HG03103 (cell line): ENCODE measurements at regions not wholly inside any gene's neighbourhood (a gene's known extent, or its start where the extent isn't known, plus 50 kb on each side); places are given as distances from the start of the nearest gene placed in this dataset.
"Not testable (repeated sequence)": the region's sequence is repeated elsewhere in the genome, so short reads cannot be mapped to it uniquely, and the experiment has no call there.

Source experiments
- ATAC-seq: cut with Tn5 transposase; IDR thresholded peaks from one replicate; pipeline ENCODE4 v1.9.1; 2021; ENCODE audit warnings: low read depth; ENCODE audit not compliant: unreplicated experiment

DNA sequence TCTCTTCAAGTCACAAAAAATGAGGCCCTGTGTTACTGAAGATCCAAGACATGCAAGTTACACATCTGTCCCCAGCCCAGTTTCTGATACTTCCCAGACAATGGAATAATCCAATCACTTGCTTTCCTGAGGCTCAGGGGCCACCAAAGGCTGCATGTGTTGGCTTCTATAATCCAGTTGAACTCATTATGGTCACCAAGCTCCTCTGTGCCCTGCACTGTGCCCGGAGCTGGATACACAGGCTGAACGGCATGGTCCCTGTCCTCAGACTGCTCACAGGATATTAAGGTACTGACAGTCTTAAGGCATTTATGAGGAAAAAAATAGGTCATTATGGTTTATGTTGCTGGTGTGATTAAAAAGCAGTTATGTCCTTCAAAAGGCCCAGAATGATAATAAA lies 117.0 kb upstream of the SYT6 start:
- no peak for ATAC-seq

DNA sequence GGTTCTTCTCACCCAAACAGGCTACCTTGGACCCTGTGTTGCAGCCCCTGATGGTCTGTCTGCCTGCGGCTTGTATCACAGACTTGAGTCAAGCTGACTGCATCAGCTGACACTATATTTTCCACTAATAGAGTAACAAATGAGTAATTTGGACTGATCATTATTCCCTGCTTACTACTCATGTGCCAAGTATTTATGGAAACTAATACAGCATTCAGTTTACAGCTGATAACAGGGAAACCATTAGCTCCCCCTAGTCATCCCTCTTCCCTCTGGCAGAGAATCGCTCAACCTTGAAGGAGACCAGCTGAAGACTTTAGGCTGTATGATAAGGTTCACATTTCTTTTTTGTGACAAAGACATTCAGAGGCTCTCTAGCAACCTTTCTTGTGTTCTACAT lies 116.6 kb upstream of the SYT6 start:
- ATAC-seq = no peak

DNA sequence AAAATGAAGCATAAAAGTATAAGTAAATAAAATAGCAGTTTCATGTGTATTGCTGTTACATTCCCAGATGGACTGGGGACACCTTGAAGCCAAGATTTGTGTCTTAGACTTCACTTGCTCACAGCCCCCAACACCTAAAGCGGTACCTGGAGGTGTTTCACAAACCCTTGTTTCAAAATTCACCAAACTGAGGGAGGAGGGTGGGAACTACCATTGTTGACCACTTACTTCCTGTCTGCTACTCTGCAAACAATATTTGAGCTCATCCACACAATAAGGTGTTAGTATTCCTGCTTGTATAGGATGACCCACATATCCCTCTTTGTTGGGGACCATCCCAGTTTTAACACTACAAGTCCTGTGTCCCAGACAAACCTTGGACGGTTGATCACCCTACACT lies 115.9 kb upstream of the SYT6 start:
- ATAC-seq = no peak

DNA sequence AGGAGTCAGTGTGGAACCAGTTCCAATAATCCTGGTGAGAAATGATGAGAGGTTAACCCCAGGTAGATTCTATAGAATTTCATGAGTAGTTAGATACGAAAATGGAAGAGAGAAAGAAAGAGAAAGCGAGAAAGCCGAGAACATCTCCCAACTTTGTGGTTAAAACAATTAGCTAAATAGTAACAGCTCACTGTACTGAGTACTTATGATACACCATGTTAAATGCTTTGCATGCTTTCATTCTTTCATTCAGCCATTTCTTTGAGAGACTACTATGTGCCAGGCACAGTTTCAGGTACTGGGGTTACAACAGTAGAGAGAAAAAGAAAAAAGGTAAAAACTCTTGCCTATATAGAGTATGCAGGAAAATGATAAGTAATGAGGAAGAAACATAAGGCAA lies 109.7 kb upstream of the SYT6 start:
- peak; percentile 63 for ATAC-seq

DNA sequence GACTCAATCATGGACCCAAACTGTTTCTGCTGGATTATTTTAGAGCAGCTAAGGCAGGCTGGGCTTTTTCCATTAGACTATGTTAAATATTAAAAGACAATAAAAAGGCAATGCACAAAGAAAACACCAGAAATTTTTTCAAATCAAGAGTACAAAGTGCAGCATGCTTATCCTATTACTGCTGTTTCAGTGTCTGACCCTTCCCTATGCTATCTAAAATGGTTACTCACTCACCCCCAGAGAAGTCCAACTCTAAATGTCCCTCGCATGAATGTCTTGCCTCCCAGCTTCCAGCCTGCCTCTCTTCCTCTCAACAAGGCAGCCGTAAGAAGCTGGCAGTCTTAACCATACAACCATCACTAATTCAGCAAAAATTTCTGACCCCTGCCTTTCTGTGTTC lies 108.7 kb upstream of the SYT6 start:
- ATAC-seq = no peak

DNA sequence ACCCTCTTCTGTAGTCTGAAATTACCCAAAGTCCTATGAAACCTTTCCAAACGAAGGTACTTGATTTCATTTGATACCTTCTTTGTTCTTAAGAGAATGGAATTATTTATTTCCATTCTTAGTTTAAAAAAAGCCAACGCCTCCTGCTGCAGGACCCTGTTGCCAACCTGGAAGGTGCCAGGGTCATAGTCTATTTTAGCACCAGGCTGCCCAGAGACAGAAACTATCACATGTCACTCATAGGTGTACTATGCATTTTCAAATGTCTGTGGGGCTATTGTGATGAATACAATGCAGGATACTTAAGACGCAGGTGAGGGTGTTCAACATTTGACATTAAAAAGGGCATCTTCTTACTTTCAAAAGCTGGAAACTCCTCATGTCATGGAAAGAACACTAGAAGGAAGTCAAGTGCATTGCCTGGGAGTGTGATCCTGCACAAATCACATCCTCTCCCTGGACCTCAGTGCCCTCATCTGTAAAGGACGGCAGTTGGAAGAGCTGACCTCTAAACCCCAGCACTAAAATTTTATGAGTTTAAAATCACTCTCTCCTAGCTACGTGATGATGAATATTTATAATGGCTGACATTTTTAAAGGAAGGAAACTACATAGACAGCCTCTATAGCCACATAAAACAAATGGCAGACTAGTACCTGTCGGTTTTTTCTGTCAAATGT lies 107.3 kb upstream of the SYT6 start:
- no peak for ATAC-seq

DNA sequence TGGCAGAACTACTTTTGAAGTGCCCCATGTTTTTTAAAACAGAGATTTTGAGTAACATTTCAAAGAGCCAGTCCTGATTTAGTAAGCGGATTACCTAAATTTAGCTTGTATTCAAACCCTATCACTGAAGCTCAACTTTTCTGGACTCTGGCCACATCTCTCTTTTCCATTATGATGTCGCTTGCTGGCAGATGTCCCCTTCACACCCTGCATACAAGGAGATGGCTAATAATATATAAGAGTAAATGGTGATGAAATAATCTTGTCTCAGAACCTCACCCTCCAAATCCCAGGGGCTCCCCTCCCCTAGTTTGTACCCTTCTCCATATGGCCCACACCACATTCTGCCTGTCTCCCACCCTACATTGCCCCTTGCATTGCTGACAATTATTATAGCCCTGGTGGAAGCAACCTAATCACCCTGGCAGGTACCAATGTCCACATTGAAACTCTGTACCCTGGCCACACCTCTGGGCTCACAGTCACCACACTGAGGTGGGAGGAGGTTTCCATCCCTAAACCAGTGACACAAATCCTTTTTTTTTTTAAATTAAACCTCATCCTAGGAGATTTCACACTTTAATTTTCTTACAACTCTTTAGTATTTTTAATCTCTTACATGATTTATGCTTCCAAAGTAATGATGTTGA lies 106.0 kb upstream of the SYT6 start:
- no peak for ATAC-seq

DNA sequence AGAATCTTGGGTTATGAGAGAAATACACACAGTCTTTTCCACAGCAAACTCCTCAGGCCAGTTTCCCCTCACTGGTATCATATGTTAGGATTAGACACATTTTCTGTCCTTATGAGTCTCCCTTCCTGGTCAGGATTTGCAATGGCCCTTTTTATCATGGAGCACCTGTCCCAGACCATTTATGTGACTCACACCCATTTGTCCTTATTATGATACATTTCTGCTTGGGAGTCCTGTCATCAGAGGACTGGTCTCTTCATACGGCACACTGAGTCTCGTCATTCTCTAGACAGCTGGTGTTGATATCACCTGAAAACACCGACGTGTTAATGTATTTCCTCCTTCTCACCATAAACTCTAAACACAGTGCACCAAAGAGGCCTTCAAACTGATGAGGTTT lies 105.0 kb upstream of the SYT6 start:
- no peak for ATAC-seq

DNA sequence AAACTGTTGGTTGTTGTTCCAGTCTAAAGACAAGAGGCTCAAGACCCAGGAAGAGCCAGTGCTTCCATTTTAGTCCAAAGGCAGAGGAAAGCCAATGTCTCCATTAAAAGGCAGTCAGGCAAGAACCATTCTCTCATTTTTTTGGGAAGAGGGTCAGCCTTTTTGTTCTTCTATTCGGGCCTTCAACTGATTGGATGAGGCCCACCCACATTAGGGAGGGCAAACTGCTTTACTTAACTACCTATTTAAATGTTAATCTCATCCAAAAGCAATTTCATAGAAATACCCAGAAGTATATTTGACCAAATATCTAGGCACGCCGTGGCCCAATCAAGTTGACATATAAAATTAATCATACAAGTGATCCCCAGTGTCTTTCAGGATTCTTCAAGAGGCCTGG lies 104.4 kb upstream of the SYT6 start:
- no peak for ATAC-seq

DNA sequence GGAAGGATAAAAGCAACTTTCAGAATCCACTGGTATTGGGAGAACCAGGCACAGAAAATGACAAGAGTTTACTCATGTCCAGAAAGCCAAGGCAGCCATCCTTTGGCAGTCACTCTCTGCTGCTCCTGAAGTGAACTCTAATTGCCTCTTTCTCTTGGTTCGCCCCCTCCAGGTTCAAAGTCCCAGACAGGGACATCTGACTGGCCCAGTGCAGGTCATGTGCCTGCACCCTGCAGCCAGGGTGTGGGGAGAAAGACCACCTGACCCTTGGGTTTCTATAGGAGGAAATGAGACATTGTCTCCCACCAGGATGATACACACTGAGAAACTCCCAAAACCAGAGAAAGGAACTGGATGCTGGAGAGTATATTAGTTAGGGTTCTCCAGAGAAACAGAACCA lies 103.9 kb upstream of the SYT6 start:
- no peak for ATAC-seq

DNA sequence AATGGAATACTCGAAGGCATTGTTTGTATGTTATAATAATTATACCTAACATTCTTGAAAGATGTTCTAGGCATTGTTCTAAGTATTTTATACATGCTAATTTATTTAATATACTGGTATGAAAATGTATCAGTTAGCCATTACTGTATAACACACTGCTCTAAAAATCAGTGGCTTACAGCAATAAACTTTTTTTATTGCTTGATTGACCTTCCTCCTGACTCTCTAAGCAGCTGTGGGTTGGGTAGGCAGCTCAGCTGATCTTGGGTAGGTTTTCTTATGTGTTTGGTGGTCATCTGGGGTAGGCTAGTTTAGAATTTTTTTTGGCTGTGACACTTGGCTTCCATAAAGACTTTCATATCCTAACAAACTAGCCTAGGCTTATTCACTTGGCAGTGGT lies 100.2 kb upstream of the SYT6 start:
- no peak for ATAC-seq

DNA sequence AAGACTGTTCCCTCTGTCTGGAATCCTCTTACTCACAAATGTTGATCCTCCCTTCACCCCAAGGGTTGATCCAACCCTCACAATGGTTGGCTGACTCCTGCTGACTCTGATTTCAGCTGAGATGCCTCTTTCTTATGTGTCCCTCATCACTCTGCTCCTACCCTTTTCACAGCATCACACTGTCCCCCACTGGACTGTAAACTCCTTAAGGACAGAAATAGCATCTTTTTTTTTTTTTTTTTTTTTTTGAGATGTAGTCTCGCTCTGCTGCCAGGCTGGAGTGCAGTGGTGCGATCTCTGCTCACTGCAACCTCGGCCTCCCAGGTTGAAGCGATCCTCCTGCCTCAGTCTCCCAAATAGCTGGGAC lies 97.9 kb upstream of the SYT6 start:
- no peak for ATAC-seq

DNA sequence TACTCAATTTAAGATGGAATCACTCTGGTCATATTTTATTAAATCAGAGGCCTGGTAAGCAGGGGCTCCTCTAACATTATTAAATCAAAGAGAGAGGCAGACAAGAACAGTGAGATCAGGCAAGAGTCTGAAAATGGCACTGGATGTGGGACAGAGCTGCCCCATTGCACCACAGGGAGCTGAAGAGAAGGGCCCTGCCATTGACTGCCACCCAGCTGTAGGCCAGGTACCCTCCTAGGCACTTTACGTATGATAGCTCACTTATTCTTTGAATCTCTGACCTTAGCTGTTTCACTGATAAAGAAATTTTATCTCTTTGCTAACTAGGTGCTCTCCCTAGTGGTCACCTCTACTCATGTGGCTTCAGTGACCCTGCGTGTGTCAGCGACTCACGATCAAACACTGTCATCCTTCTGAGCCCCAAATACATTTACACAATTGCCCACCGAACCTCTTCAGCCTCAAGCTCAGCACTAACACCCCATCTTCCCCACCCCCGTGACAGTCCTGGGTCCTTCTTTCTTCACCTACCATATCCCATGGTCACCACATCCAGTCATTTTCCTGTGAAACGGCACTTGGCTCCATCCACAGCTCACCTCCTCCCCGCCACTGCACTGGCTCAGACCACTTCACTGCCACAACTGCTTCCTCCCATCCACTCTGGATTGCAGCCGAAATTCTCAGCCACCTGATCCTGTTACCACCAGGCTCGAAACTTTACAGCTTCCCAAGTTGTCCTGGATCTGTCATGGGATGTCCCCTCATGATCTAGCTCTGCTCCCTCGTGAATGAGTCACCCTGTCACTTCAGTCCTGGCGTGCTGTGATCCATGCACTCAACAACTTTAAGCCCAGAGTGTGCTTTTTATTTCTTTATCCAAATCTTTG lies 97.3 kb upstream of the SYT6 start:
- ATAC-seq = no peak

DNA sequence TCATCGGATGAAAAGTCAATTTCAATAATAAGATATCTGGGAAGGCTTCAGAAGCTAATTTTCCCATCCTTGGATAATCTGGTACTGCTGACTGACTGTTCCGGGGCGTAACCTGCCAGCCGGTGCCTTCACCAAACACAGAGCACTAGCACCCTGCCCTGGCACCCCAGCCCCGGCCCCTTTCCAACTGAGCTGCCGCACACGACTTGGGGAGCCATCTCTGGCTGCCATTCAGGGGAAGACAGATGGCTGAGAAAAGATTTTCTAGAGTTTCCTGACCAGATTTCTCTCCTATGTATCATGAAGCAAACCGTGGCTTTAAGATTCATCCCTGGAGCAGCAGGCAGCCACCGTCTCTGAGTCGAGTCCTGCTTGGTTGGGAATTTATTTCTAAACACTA lies 96.0 kb upstream of the SYT6 start:
- no peak for ATAC-seq

DNA sequence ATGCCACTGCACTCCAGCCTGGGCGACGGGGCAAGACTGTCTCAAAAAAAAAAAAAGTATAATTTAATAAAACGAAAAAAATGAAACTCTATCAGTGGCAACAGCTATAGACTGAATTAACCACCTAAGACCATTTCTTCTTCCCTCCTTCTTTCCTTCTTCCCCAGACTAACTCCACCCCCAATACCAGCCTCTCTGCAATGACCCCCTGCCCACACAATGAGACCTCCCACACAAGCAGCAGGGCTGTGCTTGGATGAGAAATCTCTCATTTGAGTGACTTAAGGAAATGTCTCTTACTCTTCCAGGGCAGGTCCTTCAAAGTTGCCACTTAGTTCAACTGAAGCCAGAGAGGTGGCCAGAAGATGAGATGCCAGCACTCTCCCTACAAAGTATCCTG lies 94.5 kb upstream of the SYT6 start:
- no peak for ATAC-seq

DNA sequence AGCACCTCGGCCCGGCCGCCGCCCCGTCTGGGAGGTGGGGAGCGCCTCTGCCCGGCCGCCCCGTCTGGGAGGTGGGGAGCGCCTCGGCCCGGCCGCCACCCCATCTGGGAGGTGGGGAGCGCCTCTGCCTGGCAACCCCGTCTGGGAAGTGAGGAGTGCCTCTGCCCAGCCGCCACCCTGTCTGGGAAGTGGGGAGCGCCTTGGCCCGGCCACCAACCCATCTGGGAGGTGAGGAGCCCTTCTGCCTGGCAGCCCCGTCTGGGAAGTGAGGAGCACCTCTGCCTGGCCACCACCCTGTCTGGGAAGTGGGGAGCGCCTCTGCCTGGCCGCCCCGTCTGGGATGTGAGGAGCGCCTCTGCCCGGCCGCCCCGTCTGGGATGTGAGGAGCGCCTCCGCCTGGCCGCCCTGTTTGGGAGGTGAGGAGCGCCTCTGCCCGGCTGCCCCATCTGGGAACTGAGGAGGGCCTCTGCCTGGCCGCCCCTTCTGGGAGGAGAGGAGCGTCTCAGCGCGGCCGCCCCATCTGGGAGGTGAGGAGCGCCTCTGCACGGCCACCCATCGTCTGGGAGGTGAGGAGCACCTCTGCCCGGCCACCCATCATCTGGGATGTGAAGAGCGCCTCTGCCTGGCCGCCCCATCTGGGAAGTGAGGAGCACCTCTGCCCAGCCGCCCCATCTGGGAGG lies 89.0 kb upstream of the SYT6 start:
- ATAC-seq = not testable (repeated sequence)

DNA sequence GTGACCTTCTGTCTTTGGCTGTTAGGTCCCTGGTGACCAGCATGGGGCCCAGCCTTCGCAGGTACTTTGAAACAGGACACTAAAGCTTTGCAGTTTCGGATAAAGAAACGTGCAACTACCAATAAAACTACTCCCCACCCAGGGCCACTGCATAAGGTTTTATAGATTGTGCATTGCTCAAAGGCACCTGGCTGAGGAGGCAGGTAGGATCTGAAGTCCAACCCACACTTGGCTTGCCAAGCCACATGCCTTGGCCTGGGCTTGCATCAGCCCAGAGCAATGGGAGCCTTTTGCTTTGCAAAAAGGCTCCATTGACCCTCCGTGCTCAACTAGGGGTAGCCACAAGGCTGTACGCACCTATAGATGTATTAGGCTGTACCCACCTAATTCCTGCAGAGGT lies 84.4 kb upstream of the SYT6 start:
- no peak for ATAC-seq

DNA sequence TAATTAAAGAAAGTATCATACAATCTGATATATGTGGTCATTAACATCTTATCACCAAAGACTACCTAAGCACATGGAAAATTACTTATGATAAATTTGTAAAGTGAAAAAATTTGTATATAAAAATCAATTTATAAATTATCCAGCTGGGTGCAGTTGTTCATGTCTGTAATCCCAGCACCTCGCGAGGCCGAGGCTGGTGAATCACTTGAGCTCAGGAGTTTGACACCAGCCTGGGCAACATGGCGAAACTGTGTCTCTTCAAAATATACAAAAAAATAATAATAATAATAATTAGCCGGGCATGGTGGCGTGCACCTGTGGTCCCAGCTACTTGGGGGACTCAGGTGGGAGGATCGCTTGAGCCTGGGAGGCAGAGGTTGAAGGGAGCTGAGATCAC lies 82.8 kb upstream of the SYT6 start:
- ATAC-seq = no peak

DNA sequence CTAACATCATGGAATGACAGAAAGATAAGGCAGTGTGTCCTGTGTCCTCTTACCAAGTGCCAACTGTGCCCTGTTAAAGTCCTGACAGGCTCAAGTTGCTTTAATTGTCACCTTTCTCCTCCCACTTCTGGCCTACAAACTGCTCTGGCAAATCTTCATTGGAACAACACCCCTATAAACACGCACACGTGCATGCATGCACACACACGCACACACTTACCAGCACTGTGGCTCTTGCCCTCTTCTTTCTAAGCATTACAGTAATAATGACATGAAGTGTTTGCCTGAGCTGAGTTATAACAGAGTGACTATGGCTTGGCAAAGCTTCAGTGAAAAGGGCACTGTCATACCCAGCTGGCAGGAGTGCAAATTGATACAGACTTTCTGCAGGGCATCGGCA lies 82.3 kb upstream of the SYT6 start:
- no peak for ATAC-seq

DNA sequence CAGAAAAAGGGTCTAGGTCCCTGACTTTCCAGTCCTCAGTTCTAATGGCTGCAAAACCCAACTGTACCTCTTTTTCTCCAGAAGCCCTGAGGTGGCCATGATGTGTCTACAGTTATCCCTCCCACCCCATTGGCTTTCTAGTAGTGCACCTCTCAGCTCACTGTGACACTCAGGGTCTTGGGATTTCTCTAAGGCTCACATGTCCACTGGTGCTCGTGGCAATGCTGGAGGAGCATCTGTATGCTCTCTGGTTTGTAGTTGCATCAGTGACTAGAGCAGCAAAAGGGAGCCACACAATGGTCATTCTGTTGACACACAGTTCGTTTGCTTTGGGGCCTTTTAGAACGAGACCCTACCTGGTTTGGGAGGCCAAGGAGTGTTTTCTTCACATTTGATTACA lies 81.6 kb upstream of the SYT6 start:
- ATAC-seq = no peak

DNA sequence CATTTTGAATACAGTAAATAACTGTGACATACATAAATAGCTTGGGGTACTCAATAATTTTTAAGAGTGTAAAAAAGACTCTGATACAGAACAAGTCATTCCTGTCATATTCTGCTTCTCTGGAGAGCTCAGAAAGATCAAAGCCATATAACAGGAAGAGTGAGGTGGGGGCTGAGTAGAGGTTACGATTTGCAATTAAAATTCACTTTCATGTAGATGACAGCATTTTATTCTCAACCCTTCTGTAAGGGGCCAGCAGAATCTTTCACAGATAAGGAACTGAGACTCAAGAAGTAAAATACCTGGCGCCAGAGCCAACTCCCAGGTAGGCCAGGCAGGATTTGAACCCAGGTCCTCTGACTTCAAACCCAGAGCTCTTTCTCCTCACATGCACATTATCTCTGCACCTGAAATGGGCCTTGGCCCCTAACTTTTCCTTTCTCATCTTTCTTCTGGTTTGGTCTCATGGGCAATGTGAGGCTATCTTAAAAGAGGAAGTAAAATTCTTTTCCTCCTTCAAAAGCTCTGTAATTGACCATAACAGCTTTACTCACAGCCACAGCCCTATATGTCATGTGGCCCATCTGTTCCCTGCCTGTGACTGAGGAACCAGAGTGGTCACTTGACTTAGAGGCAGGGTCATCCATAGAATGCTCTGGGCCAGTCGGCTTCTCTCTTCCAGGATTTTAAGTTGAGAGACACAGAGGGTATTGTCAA lies 80.9 kb upstream of the SYT6 start:
- ATAC-seq = no peak
